ENCODE measurements at regions not wholly inside any gene's neighbourhood (a gene's known extent, or its start where the extent isn't known, plus 50 kb on each side); places are given as distances from the start of the nearest gene placed in this dataset.

- H3K27ac ChIP-seq: no peak overlapping the region
- no peaks in the 10 kb centered on the region for H3K9me3 ChIP-seq (ENCODE audit: low read depth)
- no peak overlapping the region for H3K4me3 ChIP-seq
- no peaks in the 10 kb centered on the region for H3K27me3 ChIP-seq
- H3K4me1 ChIP-seq (ENCODE audit: low read depth): no peaks in the 10 kb centered on the region
- no peak for TF ChIP-seq CTCF (IDR thresholded peaks at IDR 0.05; ENCODE audit: low read depth, low read length)
- no peak for DNase-seq (ENCODE audit: low read depth in 1 of 2, low spot score in 1 of 2)
- H3K36me3 ChIP-seq: no peaks in the 10 kb centered on the region
Measured at GRCh38 chr4:83890231-83890630, 354.3 kb downstream of the GPAT3 start.

GRCh38 chr4:83889802-83890201 is 353.9 kb downstream of the GPAT3 start:
- Histone ChIP-seq H3K27ac (no peak overlapping the region), H3K36me3 (no peaks in the 10 kb centered on the region)
- TF ChIP-seq CTCF (IDR thresholded peaks at IDR 0.05; ENCODE audit: low read depth, low read length): no peak

GRCh38 chr4:83885256-83886182 is 349.6 kb downstream of the GPAT3 start:
- Histone ChIP-seq H3K4me1 (ENCODE audit: low read depth) (no peaks in the 10 kb centered on the region), H3K27me3 (no peaks in the 10 kb centered on the region), H3K9me3 (ENCODE audit: low read depth) (no peaks in the 10 kb centered on the region), H3K4me3 (no peak overlapping the region), H3K27ac (no peak overlapping the region), H3K36me3 (no peaks in the 10 kb centered on the region)
- DNase-seq (ENCODE audit: low read depth in 1 of 2, low spot score in 1 of 2): no peak
- no peak for TF ChIP-seq CTCF (IDR thresholded peaks at IDR 0.05; ENCODE audit: low read depth, low read length)

More at GRCh38 chr4:83889802-83890201, 353.9 kb downstream of the GPAT3 start:
- H3K4me3 ChIP-seq: no peak overlapping the region
- DNase-seq (ENCODE audit: low read depth in 1 of 2, low spot score in 1 of 2): peak in 1 of 2 donors; percentile 31
- no peaks in the 10 kb centered on the region for H3K27me3 ChIP-seq
- H3K9me3 ChIP-seq (ENCODE audit: low read depth): no peaks in the 10 kb centered on the region
- H3K4me1 ChIP-seq (ENCODE audit: low read depth): no peaks in the 10 kb centered on the region

- no peaks in the 10 kb centered on the region for H3K36me3 ChIP-seq
- no peak for TF ChIP-seq CTCF (IDR thresholded peaks at IDR 0.05; ENCODE audit: low read depth, low read length)
- no peaks in the 10 kb centered on the region for H3K4me1 ChIP-seq (ENCODE audit: low read depth)
- no peak overlapping the region for H3K27ac ChIP-seq
- H3K9me3 ChIP-seq (ENCODE audit: low read depth): no peaks in the 10 kb centered on the region
- no peak for DNase-seq (ENCODE audit: low read depth in 1 of 2, low spot score in 1 of 2)
- no peak overlapping the region for H3K4me3 ChIP-seq
- H3K27me3 ChIP-seq: no peaks in the 10 kb centered on the region
Measured at GRCh38 chr4:83876047-83876446, 340.1 kb downstream of the GPAT3 start.

GRCh38 chr4:83875437-83875836 is 339.5 kb downstream of the GPAT3 start:
- H3K27me3 ChIP-seq: no peaks in the 10 kb centered on the region
- no peaks in the 10 kb centered on the region for H3K4me1 ChIP-seq (ENCODE audit: low read depth)
- H3K27ac ChIP-seq: no peak overlapping the region
- DNase-seq (ENCODE audit: low read depth in 1 of 2, low spot score in 1 of 2): no peak
- no peak overlapping the region for H3K4me3 ChIP-seq
- H3K36me3 ChIP-seq: no peaks in the 10 kb centered on the region
- no peaks in the 10 kb centered on the region for H3K9me3 ChIP-seq (ENCODE audit: low read depth)
- no peak for TF ChIP-seq CTCF (IDR thresholded peaks at IDR 0.05; ENCODE audit: low read depth, low read length)
